Chondrocyte (in vitro differentiated cells): ENCODE measurements at regions not wholly inside any gene's neighbourhood (a gene's known extent, or its start where the extent isn't known, plus 50 kb on each side); places are given as distances from the start of the nearest gene placed in this dataset.

ENCODE experiments used
- DNase-seq: peaks from one replicate; pipeline ENCODE4 v3.0.0; 2021; ENCODE audit warnings: mixed read lengths, low spot score
- H3K27ac Mint-ChIP-seq: one replicate; pipeline ENCODE4 v1.8.0; 2021; ENCODE audit warnings: mild to moderate bottlenecking, moderate library complexity, mixed read lengths; ENCODE audit not compliant: unreplicated experiment
- H3K27me3 Mint-ChIP-seq: 2 replicates; pipeline ENCODE4 v1.8.0; 2021; ENCODE audit warnings: low read depth, mixed read lengths
- H3K36me3 Mint-ChIP-seq: 2 replicates; pipeline ENCODE4 v1.8.0; 2021; ENCODE audit warnings: low read depth, mixed read lengths
- H3K4me1 Mint-ChIP-seq: 2 replicates; pipeline ENCODE4 v1.8.0; 2021; ENCODE audit warnings: low read depth, mild to moderate bottlenecking, mixed read lengths
- H3K4me3 Mint-ChIP-seq: one replicate; pipeline ENCODE4 v1.8.0; 2021; ENCODE audit warnings: mild to moderate bottlenecking, moderate library complexity, mixed read lengths; ENCODE audit not compliant: unreplicated experiment
- H3K9me3 Mint-ChIP-seq: 2 replicates; pipeline ENCODE4 v1.8.0; 2021; ENCODE audit warnings: low read depth, mixed read lengths
- TF ChIP-seq, protein P1 (sequence below): fragments of 200-600 bp; sonication (generic); IDR thresholded peaks from 2 replicates; pipeline ENCODE4 v1.5.0; 2021; ENCODE audit warnings: antibody characterized with exemption, mild to moderate bottlenecking, moderate library complexity

DNA sequence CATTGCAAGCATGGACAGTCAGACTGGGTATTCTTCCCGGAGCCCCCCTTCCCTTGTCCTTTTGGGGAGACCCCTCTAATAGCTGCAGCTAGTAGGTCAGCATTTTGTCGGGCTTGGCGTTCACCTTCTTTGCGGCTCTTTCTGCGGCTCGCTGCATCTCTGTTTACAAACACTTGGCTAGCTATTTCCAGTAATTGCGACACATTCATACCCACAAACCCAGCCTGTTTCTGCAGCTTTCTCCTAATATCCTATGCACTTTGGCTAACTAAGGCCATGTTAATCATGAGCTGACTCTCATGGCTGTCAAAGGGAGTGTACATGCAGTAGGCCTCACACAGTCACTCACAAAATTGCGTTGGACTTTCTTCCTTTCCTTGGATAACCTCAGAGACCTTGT is 716.4 kb downstream of the AMY1C start:
- TF ChIP-seq, protein P1, sequence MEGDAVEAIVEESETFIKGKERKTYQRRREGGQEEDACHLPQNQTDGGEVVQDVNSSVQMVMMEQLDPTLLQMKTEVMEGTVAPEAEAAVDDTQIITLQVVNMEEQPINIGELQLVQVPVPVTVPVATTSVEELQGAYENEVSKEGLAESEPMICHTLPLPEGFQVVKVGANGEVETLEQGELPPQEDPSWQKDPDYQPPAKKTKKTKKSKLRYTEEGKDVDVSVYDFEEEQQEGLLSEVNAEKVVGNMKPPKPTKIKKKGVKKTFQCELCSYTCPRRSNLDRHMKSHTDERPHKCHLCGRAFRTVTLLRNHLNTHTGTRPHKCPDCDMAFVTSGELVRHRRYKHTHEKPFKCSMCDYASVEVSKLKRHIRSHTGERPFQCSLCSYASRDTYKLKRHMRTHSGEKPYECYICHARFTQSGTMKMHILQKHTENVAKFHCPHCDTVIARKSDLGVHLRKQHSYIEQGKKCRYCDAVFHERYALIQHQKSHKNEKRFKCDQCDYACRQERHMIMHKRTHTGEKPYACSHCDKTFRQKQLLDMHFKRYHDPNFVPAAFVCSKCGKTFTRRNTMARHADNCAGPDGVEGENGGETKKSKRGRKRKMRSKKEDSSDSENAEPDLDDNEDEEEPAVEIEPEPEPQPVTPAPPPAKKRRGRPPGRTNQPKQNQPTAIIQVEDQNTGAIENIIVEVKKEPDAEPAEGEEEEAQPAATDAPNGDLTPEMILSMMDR = no peak
- no peak for DNase-seq
- Mint-ChIP-seq H3K36me3 (no peaks in the 10 kb centered on the region), H3K4me1 (no peaks in the 10 kb centered on the region), H3K27me3 (peaks cover 2% of the 10 kb centered on the region), H3K9me3 (peaks cover 35% of the 10 kb centered on the region), H3K27ac (no peak overlapping the region), H3K4me3 (no peak overlapping the region)

DNA sequence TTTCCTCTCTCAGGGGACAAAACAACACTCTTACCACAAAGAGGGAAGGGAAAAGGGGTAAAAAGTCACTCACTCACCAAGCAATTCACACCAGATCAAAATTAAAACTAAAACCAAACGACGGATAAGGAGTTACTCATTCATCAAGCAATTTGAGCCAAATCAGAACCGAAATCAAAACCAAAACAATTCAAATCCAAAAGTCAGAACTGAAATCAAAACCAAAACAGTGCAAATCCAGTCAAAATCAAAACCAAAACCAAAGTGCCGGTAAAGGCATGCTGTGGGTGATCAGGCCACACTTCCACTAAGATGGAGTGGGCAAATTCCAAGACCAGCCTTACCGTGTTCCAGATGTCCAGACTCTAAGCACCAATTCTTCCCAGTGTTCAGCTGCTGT is 717.9 kb downstream of the AMY1C start:
- Mint-ChIP-seq H3K27me3 (peaks cover 2% of the 10 kb centered on the region), H3K36me3 (no peaks in the 10 kb centered on the region), H3K9me3 (peaks cover 28% of the 10 kb centered on the region), H3K4me1 (no peaks in the 10 kb centered on the region), H3K27ac (no peak overlapping the region), H3K4me3 (no peak overlapping the region)
- DNase-seq = no peak
- TF ChIP-seq, protein P1 = no peak

DNA sequence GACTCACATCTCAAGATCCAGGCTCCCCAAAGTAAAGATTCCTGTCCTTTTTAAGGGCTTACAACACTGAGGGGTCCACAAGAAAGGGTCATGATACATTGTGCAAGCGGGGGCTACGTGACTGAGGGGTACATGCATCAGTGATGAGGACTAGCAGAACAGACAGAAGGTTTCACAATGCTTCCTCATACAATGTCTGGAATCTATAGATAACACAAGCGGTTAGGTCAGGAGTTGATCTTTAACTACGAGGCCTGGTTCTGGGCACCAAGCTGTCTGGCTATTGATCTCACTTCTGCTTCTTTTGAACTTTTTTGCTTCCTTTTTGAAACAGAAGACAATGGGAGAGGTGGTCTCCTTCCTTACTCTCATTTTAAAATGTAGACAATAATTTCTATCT is 718.6 kb downstream of the AMY1C start:
- no peaks in the 10 kb centered on the region for H3K4me1 Mint-ChIP-seq
- peaks cover 28% of the 10 kb centered on the region for H3K9me3 Mint-ChIP-seq
- no peaks in the 10 kb centered on the region for H3K36me3 Mint-ChIP-seq
- no peak overlapping the region for H3K27ac Mint-ChIP-seq
- TF ChIP-seq, protein P1 = no peak
- H3K4me3 Mint-ChIP-seq = no peak overlapping the region
- H3K27me3 Mint-ChIP-seq = peaks cover 2% of the 10 kb centered on the region
- DNase-seq = no peak

DNA sequence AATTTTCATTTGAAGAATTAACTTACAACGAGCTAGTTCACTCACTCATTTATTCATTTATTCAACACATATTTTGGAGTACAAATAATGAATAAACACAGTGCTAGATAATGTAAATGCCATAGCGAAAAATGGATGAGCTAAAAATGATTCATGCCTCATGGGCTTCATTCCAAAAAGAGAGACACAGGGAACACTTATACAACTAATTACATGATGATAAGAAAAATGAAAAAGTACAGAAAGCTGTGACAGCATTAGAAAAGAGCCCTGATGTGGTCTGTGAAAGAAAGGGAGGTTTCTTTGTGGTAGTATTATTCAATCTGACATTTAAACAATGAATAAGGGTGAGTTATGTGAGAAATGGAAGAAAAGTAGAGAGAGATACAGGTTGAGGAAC is 726.4 kb downstream of the AMY1C start:
- Mint-ChIP-seq H3K4me1 (no peaks in the 10 kb centered on the region), H3K4me3 (no peak overlapping the region), H3K36me3 (no peaks in the 10 kb centered on the region), H3K27me3 (no peaks in the 10 kb centered on the region), H3K9me3 (peaks cover 8% of the 10 kb centered on the region), H3K27ac (no peak overlapping the region)
- DNase-seq = no peak
- TF ChIP-seq, protein P1 = no peak

DNA sequence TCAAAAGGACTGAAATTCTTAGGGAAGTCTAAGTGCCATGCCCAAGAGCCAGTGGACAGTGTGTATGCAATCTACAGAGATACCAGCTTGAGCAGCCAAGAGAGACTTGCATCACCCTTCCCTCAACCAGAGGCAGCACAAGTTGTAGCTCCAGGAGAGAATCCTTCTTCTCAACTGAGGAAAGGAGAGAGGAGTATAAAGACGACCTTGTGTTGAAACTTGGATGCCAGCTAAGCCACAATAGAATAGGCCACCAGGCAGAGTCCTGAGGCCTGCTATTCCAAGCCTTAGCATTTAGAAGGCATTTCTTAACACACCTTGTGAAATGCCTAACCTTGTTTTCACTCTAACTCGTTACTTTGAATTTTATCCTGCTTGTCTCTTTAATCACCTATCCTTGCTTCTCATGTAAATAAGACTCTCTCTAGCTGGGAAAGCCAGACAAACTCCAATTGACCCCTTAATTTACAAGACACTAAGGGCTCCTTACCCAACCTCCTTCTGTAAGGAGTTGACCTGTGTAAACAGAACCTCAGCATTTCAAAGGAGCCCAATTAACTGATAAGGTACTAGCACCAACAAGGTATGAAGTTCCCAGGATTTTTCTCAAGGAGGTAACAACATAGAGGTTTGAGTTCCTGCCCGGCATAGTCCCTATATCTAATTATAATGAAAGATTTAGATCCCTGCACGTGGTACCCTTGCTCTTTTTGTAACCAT is 738.8 kb downstream of the AMY1C start:
- H3K27ac Mint-ChIP-seq = no peak overlapping the region
- TF ChIP-seq, protein P1 = no peak
- peaks cover 13% of the 10 kb centered on the region for H3K9me3 Mint-ChIP-seq
- DNase-seq = no peak
- H3K4me3 Mint-ChIP-seq = no peak overlapping the region
- H3K27me3 Mint-ChIP-seq = no peaks in the 10 kb centered on the region
- no peaks in the 10 kb centered on the region for H3K36me3 Mint-ChIP-seq
- H3K4me1 Mint-ChIP-seq = no peaks in the 10 kb centered on the region
